NCI-H2171 treated with DMSO at 0.1 percent for 48 hours (cell line): ENCODE measurements at regions not wholly inside any gene's neighbourhood (a gene's known extent, or its start where the extent isn't known, plus 50 kb on each side); places are given as distances from the start of the nearest gene placed in this dataset.

ENCODE experiments used
- DNase-seq: peaks from one replicate; lab custom pipeline; 2025; lab: John Stamatoyannopoulos, UW

GRCh38 chr20:63086421-63087235, 79.9 kb upstream of the BHLHE23 start:
- no peak for DNase-seq

GRCh38 chr20:63085151-63085861, 78.5 kb upstream of the BHLHE23 start:
- DNase-seq, result no peak

GRCh38 chr20:63084563-63084927, 77.8 kb upstream of the BHLHE23 start:
- DNase-seq, result no peak

GRCh38 chr20:63083831-63084562, 77.2 kb upstream of the BHLHE23 start:
- no peak for DNase-seq

GRCh38 chr20:63082939-63083735, 76.4 kb upstream of the BHLHE23 start:
- DNase-seq, result no peak

GRCh38 chr20:63082308-63082938, 75.7 kb upstream of the BHLHE23 start:
- DNase-seq, result no peak

GRCh38 chr20:63081831-63082230, 75.1 kb upstream of the BHLHE23 start:
- no peak for DNase-seq

GRCh38 chr20:63081351-63081750, 74.6 kb upstream of the BHLHE23 start:
- DNase-seq, result no peak

- no peak for DNase-seq
Observed at GRCh38 chr20:63080811-63081210, 74.0 kb upstream of the BHLHE23 start.

- DNase-seq, result no peak
Observed at GRCh38 chr20:63080411-63080810, 73.6 kb upstream of the BHLHE23 start.

GRCh38 chr20:63079971-63080370, 73.2 kb upstream of the BHLHE23 start:
- DNase-seq, result no peak

GRCh38 chr20:63077705-63078104, 70.9 kb upstream of the BHLHE23 start:
- no peak for DNase-seq

- DNase-seq, result no peak
Observed at GRCh38 chr20:63076421-63076820, 69.7 kb upstream of the BHLHE23 start.

GRCh38 chr20:63074631-63075030, 67.9 kb upstream of the BHLHE23 start:
- no peak for DNase-seq

- DNase-seq, result no peak
Observed at GRCh38 chr20:63074182-63074581, 67.4 kb upstream of the BHLHE23 start.

GRCh38 chr20:63073738-63074065, 66.9 kb upstream of the BHLHE23 start:
- no peak for DNase-seq

- DNase-seq, result no peak
Observed at GRCh38 chr20:63072991-63073737, 66.4 kb upstream of the BHLHE23 start.

- no peak for DNase-seq
Observed at GRCh38 chr20:63072231-63072791, 65.5 kb upstream of the BHLHE23 start.

- peak; percentile 86 for DNase-seq
Observed at GRCh38 chr20:63071541-63072181, 64.9 kb upstream of the BHLHE23 start.
